AG04449 (cell line): ENCODE measurements at regions not wholly inside any gene's neighbourhood (a gene's known extent, or its start where the extent isn't known, plus 50 kb on each side); places are given as distances from the start of the nearest gene placed in this dataset.

Experiments used
- CTCF ChIA-PET: fragments of 350-600 bp; formaldehyde crosslinking; extraction: SDS; loops from one replicate; lab custom pipeline; 2021; ENCODE audit warnings: antibody characterized with exemption; lab: Yijun Ruan, JAX
- POLR2A ChIA-PET: fragments of 400-600, 350-600 bp; formaldehyde crosslinking; extraction: SDS; loops from one replicate; lab custom pipeline; 2020; ENCODE audit warnings: antibody characterized with exemption, inconsistent platforms; lab: Yijun Ruan, JAX
- DNase-seq: peaks from one replicate; pipeline ENCODE4 v3.0.0-alpha.2; 2010; ENCODE audit warnings: low read depth, low spot score
- H3K4me3 ChIP-seq: 2 replicates; pipeline ENCODE4 v1.5.1; 2011; ENCODE audit warnings: low read depth, mild to moderate bottlenecking, control low read depth, low read length
- TF ChIP-seq, protein P1 (sequence below): IDR thresholded peaks from one replicate; pipeline ENCODE4 v1.5.1; 2011; ENCODE audit warnings: mild to moderate bottlenecking, moderate library complexity, low read length, control low read depth, inconsistent platforms; ENCODE audit not compliant: insufficient read depth; ENCODE audit errors: missing control alignments

GRCh38 chr9:94159069-94159939 lies 75.0 kb downstream of the PTPDC1 start:
- TF ChIP-seq, protein P1, sequence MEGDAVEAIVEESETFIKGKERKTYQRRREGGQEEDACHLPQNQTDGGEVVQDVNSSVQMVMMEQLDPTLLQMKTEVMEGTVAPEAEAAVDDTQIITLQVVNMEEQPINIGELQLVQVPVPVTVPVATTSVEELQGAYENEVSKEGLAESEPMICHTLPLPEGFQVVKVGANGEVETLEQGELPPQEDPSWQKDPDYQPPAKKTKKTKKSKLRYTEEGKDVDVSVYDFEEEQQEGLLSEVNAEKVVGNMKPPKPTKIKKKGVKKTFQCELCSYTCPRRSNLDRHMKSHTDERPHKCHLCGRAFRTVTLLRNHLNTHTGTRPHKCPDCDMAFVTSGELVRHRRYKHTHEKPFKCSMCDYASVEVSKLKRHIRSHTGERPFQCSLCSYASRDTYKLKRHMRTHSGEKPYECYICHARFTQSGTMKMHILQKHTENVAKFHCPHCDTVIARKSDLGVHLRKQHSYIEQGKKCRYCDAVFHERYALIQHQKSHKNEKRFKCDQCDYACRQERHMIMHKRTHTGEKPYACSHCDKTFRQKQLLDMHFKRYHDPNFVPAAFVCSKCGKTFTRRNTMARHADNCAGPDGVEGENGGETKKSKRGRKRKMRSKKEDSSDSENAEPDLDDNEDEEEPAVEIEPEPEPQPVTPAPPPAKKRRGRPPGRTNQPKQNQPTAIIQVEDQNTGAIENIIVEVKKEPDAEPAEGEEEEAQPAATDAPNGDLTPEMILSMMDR, result no peak
- POLR2A ChIA-PET, result interaction anchor here (0.9 kb wide), 1 partner anchor 14 kb away, joined by 3 read pairs; no protein-coding TSS in a partner anchor
- DNase-seq, result no peak
- CTCF ChIA-PET, result interaction anchor here (1.1 kb wide), 2 partner anchors 11 to 95 kb away, joined by 3 read pairs; no protein-coding TSS in a partner anchor
- H3K4me3 ChIP-seq, result no peak overlapping the region

DNA sequence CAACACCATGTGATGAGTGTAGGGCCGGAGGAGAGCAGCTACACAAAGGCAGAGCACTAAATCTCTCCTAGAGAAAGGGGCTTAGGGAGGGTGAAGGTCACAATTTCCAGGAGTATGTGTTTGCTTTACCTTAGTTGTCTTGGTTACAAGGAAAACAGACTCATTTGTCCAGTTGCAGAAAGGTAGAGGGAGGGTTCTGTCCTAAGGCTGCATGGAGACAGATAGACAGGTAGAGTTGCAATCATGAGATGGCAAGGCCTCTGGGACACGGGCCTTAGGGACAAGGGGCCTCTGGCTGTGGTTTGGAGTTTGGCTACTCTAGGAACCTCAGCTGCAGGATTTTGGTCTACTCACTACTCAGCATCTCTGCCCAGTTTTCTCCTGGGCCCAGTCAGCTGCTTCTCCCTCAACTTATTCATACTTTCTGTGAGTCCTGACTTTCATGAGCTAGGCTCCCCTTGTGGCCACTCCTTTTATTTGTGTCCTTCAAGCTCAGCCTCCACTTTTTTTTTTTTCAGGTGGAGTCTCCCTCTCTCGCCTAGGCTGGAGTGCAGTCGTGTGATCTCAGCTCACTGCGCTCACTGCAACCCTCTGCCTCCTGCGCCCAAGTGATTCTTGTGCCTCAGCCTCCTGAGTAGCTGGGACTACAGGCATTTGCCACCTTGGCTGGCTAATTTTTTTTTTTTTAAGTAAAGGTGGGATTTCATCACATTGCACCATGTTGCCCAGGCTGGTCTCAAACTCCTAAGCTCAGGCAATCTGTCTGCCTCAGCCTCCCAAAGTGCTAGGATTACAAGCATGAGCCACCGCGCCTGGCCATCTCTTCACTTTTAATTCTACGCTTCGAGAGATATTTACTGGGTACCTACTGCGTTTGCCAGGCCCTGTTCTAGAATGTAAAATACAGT lies 76.6 kb downstream of the PTPDC1 start:
- TF ChIP-seq, protein P1, result no peak
- ChIA-PET POLR2A (no interaction called here), CTCF (interaction anchor here (1.1 kb wide), 2 partner anchors 9 to 475 kb away, joined by 3 to 4 read pairs; no protein-coding TSS in a partner anchor)
- H3K4me3 ChIP-seq, result no peak overlapping the region
- no peak for DNase-seq

- H3K4me3 ChIP-seq, result no peak overlapping the region
- TF ChIP-seq, protein P1, result no peak
- ChIA-PET POLR2A (no interaction called here), CTCF (interaction anchor here (1.1 kb wide), 2 partner anchors 10 to 476 kb away, joined by 3 to 4 read pairs; no protein-coding TSS in a partner anchor)
- no peak for DNase-seq
Measured at GRCh38 chr9:94161673-94162072, 77.4 kb downstream of the PTPDC1 start.

DNA sequence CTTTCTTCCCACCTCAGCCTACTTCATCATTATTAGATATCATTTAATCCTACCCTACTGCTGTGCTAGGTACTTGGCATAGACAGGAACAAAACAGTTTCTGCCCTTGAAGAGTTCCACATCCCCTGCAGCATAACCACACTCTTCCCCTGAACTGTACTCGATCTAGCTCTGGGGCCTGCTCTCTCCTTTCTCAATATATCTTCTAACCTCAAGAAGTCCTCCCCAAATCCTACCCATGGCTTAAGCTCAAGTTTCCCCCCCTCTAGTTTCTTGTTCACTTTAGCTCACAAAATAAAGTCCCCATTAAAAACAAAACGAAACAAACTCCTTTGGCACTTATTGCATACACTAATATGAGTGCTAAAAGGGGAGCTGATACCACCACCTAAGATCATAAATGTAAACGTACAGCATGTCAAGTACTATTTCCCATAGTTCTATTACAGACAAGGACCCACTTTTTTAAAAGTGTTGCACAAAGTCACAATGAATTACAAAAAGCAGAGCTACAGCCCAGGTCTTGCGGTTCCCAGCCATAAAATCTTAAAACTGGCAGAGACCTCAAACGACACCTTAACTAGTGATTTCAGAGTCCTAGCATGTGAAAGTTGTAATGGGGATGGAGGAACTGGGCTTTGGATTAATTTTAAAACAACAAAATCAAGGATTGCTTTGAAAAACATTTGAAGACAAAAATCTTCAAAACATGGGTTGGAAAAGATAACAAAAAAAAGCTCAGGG lies 80.7 kb downstream of the PTPDC1 start:
- CTCF ChIA-PET, result interaction anchor here (1.0 to 1.6 kb wide), 4 partner anchors 8 to 19 kb away, joined by 3 to 6 read pairs (median 4); no protein-coding TSS in a partner anchor
- POLR2A ChIA-PET, result interaction anchor here (1.8 kb wide), 1 partner anchor 25 kb away, joined by 14 read pairs; no protein-coding TSS in a partner anchor
- no peak for DNase-seq
- H3K4me3 ChIP-seq, result no peak overlapping the region
- TF ChIP-seq, protein P1, result no peak

GRCh38 chr9:94165592-94166235 lies 81.5 kb downstream of the PTPDC1 start:
- DNase-seq, result peak; percentile 84
- POLR2A ChIA-PET, result interaction anchor here (0.6 to 1.8 kb wide), 4 partner anchors 14 to 31 kb away, joined by 3 to 14 read pairs (median 3); no protein-coding TSS in a partner anchor
- peak overlapping the region; percentile 73 for H3K4me3 ChIP-seq
- CTCF ChIA-PET, result interaction anchor here (1.0 to 1.6 kb wide), 4 partner anchors 9 to 19 kb away, joined by 3 to 6 read pairs (median 4); no protein-coding TSS in a partner anchor
- TF ChIP-seq, protein P1, result no peak
